H7 (cell line): ENCODE measurements at regions not wholly inside any gene's neighbourhood (a gene's known extent, or its start where the extent isn't known, plus 50 kb on each side); places are given as distances from the start of the nearest gene placed in this dataset.
"Not testable (repeated sequence)": the region's sequence is repeated elsewhere in the genome, so short reads cannot be mapped to it uniquely, and the experiment has no call there.

Source experiments
- DNase-seq: peaks from one replicate; pipeline ENCODE4 v3.0.0; 2012
- H3K27me3 ChIP-seq: 2 replicates; pipeline ENCODE4 v1.6.0; 2011; ENCODE audit warnings: mild to moderate bottlenecking, low read length; ENCODE audit not compliant: control insufficient read depth, insufficient read depth
- H3K36me3 ChIP-seq: replicated peaks from 2 replicates; pipeline ENCODE4 v1.5.1; 2011; ENCODE audit warnings: low read length; ENCODE audit not compliant: control insufficient read depth, insufficient read depth
- H3K4me3 ChIP-seq: 2 replicates; pipeline ENCODE4 v1.5.1; 2011; ENCODE audit warnings: low read depth, mild to moderate bottlenecking, control low read depth, low read length, moderate library complexity; ENCODE audit not compliant: insufficient read depth

DNA sequence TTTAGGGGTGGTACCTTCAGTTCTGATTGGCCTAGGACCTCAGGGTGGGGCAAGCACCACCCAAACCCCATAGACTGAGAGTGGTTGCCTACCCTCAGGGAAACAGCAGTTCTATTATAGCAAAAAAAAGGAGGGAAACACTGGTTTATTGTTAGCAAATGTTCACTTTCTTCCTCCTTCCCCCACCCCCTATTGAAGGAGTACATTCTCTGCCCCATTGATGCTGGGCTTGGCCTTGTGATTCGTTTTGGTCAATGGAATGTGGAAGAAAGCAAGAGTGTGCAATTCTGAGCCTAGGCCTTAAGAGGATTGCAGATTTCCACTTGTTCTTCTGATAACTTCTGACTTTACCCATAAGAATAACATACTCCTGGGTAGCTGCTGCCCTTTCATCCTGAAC, 255.8 kb downstream of the NFATC2 start:
- no peaks in the 10 kb centered on the region for H3K27me3 ChIP-seq
- no peaks in the 10 kb centered on the region for H3K36me3 ChIP-seq
- H3K4me3 ChIP-seq, result no peak overlapping the region
- no peak for DNase-seq

DNA sequence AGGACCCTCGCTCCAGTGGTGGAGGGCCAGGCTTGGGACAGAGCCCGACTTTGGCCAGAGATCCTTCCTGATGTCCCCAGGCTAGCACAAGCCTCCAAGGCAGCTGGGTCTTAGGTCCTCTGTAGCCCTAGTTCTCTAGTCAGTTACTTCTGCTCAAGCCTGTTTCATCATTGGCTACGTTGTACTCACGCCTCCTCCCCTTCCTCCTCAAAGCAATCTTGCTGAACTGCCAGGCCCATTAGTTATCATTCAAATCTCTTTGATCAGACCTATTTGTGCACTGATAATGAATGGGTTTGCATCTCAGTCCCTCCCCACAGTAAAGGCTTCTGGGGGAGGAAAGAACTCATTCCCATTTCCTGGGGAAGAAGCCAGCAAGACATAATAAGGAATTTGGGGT, 256.8 kb downstream of the NFATC2 start:
- H3K36me3 ChIP-seq, result no peaks in the 10 kb centered on the region
- no peak overlapping the region for H3K4me3 ChIP-seq
- H3K27me3 ChIP-seq, result no peaks in the 10 kb centered on the region
- no peak for DNase-seq

DNA sequence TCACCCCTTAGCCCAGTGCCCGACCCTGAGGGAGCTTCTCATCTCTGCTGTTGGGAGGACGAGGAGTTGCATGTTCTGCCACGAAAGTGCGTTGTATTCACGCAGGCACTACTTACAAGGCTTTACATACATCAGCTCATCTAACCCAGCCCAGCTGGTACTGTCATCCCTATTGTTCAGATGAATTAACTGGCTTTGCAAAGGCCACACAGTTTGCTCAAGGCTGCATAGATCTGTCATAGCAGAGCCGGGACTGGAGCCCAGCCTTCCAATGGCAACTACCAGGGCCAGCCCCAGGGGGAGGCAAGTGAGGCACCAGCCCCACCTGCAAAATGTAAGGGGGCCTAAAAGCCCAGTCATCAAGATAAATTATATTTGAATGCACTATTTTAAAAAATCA, 257.6 kb downstream of the NFATC2 start:
- no peak overlapping the region for H3K4me3 ChIP-seq
- H3K27me3 ChIP-seq, result no peaks in the 10 kb centered on the region
- DNase-seq, result no peak
- H3K36me3 ChIP-seq, result no peaks in the 10 kb centered on the region

GRCh38 chr20:51284176-51284575, 258.3 kb downstream of the NFATC2 start:
- H3K36me3 ChIP-seq, result no peaks in the 10 kb centered on the region
- H3K27me3 ChIP-seq, result no peaks in the 10 kb centered on the region
- H3K4me3 ChIP-seq, result no peak overlapping the region
- no peak for DNase-seq

DNA sequence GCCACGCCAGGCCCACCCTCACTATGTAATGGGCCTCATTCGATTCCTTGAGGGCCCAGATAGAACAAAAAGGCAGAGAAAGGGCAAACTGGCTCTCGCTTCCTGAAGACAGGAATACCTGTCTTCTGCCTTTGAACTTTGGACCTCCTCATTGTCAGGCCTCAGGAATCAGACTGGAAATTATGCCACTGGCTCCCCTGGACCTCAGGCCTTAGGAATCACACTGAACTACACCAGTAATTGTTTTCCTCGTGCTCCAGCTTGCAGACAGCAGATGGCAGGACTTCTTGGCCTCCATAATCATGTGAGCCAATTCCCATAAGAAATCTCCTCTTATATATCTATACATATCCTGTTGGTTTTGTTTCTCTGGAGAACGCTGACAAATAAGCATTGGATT, 258.6 kb upstream of the KCNG1 start:
- no peak for DNase-seq
- Histone ChIP-seq H3K27me3 (no peaks in the 10 kb centered on the region), H3K4me3 (no peak overlapping the region), H3K36me3 (no peaks in the 10 kb centered on the region)

GRCh38 chr20:51280047-51280446, 257.1 kb upstream of the KCNG1 start:
- no peak for DNase-seq
- Histone ChIP-seq H3K27me3 (no peaks in the 10 kb centered on the region), H3K4me3 (no peak overlapping the region), H3K36me3 (no peaks in the 10 kb centered on the region)

GRCh38 chr20:51277961-51278360, 255.1 kb upstream of the KCNG1 start:
- H3K36me3 ChIP-seq, result no peaks in the 10 kb centered on the region
- H3K4me3 ChIP-seq, result no peak overlapping the region
- DNase-seq, result no peak
- H3K27me3 ChIP-seq, result no peaks in the 10 kb centered on the region

- Histone ChIP-seq H3K27me3 (no peaks in the 10 kb centered on the region), H3K36me3 (no peaks in the 10 kb centered on the region), H3K4me3 (no peak overlapping the region)
- no peak for DNase-seq
Observed at GRCh38 chr20:51276296-51276695, 253.4 kb upstream of the KCNG1 start.

GRCh38 chr20:51275826-51276225, 252.9 kb upstream of the KCNG1 start:
- H3K36me3 ChIP-seq, result no peaks in the 10 kb centered on the region
- H3K4me3 ChIP-seq, result no peak overlapping the region
- no peak for DNase-seq
- no peaks in the 10 kb centered on the region for H3K27me3 ChIP-seq

GRCh38 chr20:51275181-51275580, 252.3 kb upstream of the KCNG1 start:
- no peak overlapping the region for H3K4me3 ChIP-seq
- H3K27me3 ChIP-seq, result no peaks in the 10 kb centered on the region
- no peak for DNase-seq
- no peaks in the 10 kb centered on the region for H3K36me3 ChIP-seq

DNA sequence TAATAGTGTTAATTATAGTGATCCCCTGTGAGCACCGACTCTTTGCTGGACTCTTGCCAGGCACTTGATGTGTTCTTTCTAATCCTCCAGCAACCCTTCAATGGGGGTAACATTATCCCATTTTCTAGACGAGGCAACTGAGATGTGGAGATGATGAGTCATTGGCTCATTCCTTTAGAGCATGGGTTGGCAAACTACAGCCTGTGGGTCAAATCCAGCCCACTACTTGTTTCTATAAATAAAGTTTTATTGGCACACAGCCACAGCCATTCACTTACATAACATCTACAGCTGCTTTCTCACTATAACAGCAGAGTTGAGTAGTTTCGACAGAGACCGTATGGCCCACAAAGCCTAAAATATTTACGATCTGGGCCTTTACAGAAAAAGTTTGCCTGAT, 249.5 kb upstream of the KCNG1 start:
- Histone ChIP-seq H3K27me3 (no peaks in the 10 kb centered on the region), H3K36me3 (no peaks in the 10 kb centered on the region), H3K4me3 (no peak overlapping the region)
- no peak for DNase-seq

DNA sequence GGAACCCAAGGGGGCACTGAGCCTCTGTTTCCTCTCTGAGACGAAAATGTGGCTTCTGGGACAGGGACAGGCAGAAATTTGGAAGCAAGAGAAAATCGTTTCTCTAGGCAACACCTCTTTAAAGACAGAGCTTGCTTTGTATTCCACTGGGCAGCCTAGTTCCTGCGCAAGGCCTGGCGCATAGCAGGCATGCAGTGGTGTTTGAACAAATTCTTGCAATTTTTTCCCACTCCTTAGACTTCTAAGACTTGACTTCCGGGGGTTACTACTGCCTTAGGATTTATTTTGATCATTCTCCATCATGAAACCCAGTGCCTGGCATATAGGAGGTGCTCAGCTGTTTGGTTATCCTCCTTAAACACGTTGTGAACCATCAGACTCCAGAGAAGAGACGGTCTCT, 249.0 kb upstream of the KCNG1 start:
- no peak for DNase-seq
- H3K36me3 ChIP-seq, result no peaks in the 10 kb centered on the region
- no peaks in the 10 kb centered on the region for H3K27me3 ChIP-seq
- H3K4me3 ChIP-seq, result no peak overlapping the region

DNA sequence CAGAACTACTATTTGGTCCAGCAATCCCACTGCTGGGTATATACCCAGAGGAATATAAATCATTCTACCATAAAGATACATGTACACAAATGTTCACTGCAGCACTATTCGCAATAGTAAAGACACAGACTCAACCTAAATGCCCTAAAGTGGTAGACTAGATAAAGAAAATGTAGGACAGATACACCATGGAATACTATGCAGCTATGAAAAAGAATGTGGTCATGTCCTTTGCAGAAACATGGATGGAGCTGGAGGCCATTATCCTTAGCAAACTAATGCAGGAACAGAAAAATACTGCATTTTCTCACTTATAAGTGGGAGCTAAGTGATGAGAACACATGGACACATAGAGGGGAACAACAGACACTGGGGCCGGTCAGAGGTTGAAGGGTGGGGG, 248.4 kb upstream of the KCNG1 start:
- not testable (repeated sequence) for H3K4me3 ChIP-seq, H3K36me3 ChIP-seq, DNase-seq, H3K27me3 ChIP-seq

DNA sequence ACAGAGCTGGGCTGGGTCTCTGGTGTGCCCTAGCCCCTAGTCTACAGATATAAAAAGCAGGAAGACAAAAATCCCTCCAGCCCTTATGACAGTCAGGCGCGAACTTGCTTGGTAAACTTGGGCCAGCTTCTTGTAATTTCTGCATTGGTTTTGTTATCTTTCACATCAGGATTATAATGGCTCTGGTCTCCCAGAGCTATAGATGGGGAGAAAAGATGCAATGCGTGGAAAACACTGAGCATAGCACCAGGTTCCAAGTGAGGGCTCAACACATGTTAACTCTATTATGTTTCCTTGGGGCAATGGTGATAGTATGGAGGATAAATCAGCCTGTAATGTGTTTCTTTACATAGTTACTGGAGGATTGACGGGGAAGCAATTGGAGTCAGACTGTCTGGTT, 246.8 kb upstream of the KCNG1 start:
- H3K36me3 ChIP-seq, result no peaks in the 10 kb centered on the region
- DNase-seq, result no peak
- no peak overlapping the region for H3K4me3 ChIP-seq
- H3K27me3 ChIP-seq, result no peaks in the 10 kb centered on the region

DNA sequence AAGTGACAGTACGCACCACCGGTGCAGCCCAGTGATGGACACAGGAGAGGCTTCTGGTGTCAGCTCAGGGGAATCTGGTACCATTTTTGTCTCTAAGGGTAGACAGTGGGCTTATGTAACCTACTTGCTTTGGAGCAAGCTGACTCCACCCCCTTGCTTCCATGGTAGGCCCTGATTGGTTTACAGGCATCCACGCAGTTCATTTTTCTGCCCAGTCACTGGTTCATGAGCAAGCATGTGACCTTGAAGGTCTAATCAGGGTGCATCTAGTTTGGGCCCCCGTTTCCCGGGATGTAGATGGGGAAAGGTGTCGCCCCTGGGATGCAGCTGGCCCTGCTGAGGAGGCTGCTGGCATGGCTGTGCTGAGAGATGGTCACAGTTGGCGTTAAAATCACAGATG, 244.8 kb upstream of the KCNG1 start:
- H3K27me3 ChIP-seq, result no peaks in the 10 kb centered on the region
- no peaks in the 10 kb centered on the region for H3K36me3 ChIP-seq
- H3K4me3 ChIP-seq, result no peak overlapping the region
- no peak for DNase-seq

- Histone ChIP-seq H3K36me3 (no peaks in the 10 kb centered on the region), H3K4me3 (no peak overlapping the region), H3K27me3 (no peaks in the 10 kb centered on the region)
- DNase-seq, result no peak
Observed at GRCh38 chr20:51266353-51266752, 243.4 kb upstream of the KCNG1 start.
